B cell (primary cell): ENCODE measurements at regions not wholly inside any gene's neighbourhood (a gene's known extent, or its start where the extent isn't known, plus 50 kb on each side); places are given as distances from the start of the nearest gene placed in this dataset.
"Not testable (repeated sequence)": the region's sequence is repeated elsewhere in the genome, so short reads cannot be mapped to it uniquely, and the experiment has no call there.

Experiments
- EZH2 ChIP-seq: IDR thresholded peaks from 2 replicates; pipeline ENCODE4 v1.6.1; 2012; ENCODE audit warnings: borderline replicate concordance, low read depth, mild to moderate bottlenecking, moderate library complexity, low read length; ENCODE audit not compliant: insufficient read depth, poor library complexity, severe bottlenecking
- TF ChIP-seq, protein P1 (sequence below): fragments of 200-600 bp; IDR thresholded peaks from one replicate; pipeline ENCODE4 v1.8.0; 2022; ENCODE audit warnings: antibody characterized with exemption, mild to moderate bottlenecking

DNA sequence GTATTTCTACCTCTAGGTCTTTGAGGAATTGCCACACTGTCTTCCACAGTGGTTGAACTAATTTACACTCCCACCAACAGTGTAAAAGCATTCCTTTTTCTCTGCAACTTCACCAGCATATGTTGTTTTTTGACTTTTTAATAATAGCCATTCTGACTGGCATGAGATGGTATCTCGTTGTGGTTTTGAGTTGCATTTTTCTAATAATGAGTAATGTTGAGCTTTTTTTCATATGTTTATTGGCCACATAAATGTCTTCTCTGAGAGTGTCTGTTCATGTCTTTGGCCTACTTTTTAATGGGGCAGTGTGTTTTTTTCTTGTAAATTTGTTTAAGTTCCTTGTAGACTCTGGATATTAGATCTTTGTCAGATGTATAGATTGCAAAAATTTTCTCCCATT, 121.2 kb downstream of the HNMT start:
- TF ChIP-seq, protein P1, sequence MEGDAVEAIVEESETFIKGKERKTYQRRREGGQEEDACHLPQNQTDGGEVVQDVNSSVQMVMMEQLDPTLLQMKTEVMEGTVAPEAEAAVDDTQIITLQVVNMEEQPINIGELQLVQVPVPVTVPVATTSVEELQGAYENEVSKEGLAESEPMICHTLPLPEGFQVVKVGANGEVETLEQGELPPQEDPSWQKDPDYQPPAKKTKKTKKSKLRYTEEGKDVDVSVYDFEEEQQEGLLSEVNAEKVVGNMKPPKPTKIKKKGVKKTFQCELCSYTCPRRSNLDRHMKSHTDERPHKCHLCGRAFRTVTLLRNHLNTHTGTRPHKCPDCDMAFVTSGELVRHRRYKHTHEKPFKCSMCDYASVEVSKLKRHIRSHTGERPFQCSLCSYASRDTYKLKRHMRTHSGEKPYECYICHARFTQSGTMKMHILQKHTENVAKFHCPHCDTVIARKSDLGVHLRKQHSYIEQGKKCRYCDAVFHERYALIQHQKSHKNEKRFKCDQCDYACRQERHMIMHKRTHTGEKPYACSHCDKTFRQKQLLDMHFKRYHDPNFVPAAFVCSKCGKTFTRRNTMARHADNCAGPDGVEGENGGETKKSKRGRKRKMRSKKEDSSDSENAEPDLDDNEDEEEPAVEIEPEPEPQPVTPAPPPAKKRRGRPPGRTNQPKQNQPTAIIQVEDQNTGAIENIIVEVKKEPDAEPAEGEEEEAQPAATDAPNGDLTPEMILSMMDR = not testable (repeated sequence)
- not testable (repeated sequence) for TF ChIP-seq EZH2
